PC-3 (cell line): ENCODE measurements at regions not wholly inside any gene's neighbourhood (a gene's known extent, or its start where the extent isn't known, plus 50 kb on each side); places are given as distances from the start of the nearest gene placed in this dataset.

Experiments
- CTCF ChIP-seq: fragments of 300-600 bp; sonication (generic); conservative IDR thresholded peaks from 2 replicates; pipeline ENCODE4 v1.5.1; 2017; ENCODE audit warnings: antibody characterized with exemption, low read depth, mild to moderate bottlenecking, low read length
- EZH2 ChIP-seq: fragments of 300-600 bp; sonication (generic); IDR thresholded peaks from one replicate; pipeline ENCODE4 v1.6.1; 2017; ENCODE audit warnings: antibody characterized with exemption, mild to moderate bottlenecking, low read length; ENCODE audit not compliant: unreplicated experiment
- EZH2phosphoT487 ChIP-seq: fragments of 300-600 bp; sonication (generic); IDR thresholded peaks from 2 replicates; pipeline ENCODE4 v1.6.1; 2018; ENCODE audit warnings: mild to moderate bottlenecking, antibody characterized with exemption, low read length, borderline replicate concordance

- TF ChIP-seq EZH2 (no peak), CTCF (no peak), EZH2phosphoT487 (no peak)
These were observed 169.9 kb downstream of the USP12 start for GRCh38 chr13:27001705-27002104.
